Skin epidermis (tissue), 12 donors: ENCODE measurements at regions not wholly inside any gene's neighbourhood (a gene's known extent, or its start where the extent isn't known, plus 50 kb on each side); places are given as distances from the start of the nearest gene placed in this dataset.

Experiments used
- H3K27ac ChIP-seq, 21 experiments: fragments of 200-600 bp; sonication (generic) in 11 of 21; one replicate each; pipeline ENCODE4 v1.5.0; 2020; ENCODE audit warnings: mild to moderate bottlenecking in 3 of 21, inconsistent platforms in 2 of 21, moderate library complexity in 2 of 21
- H3K4me3 ChIP-seq, 7 experiments: fragments of 200-600 bp; sonication (generic) in 2 of 7; one replicate each; pipeline ENCODE4 v1.5.0; 2020; ENCODE audit warnings: inconsistent platforms in 2 of 7, mild to moderate bottlenecking in 2 of 7, moderate library complexity in 1 of 7

DNA sequence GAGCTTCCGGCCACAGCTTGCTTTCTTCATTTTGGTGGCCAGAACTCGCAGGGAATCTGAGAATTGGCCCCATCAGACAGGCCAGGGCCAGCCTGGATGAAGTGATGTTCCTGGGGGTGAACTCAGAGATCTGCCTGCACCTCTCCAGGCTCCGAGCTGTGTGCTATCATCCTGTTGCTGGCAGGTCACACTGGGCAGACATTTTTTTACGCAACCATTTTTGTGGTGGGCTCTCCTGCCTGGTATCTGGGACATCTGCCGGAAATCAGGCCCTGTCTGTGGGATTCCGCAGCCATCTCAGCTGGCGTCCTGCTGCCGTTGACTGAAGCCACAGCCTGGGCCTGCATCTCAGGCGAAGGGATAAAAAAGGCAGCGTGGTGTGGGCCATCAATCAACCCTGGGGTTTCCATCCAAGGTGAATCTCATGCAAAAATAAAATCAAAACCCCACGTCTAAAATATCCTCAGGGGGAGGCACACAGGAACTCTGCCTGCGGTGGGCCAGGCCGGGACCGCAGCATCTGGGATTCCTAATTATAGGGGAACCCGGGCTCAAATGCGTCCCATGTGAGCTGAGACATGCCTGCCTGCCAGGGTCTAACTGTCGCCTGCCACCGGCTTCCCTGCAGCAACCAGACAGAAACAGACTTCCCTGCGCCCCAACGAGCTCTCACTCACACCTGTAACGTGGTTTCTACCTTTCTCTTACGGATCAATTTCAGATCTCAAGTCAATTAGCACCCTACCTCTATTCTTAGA, 174.3 kb downstream of the SYK start:
- no peak overlapping the region for H3K4me3 ChIP-seq
- H3K27ac ChIP-seq, result peak overlapping the region in 1 of 21 experiments; percentile 60

DNA sequence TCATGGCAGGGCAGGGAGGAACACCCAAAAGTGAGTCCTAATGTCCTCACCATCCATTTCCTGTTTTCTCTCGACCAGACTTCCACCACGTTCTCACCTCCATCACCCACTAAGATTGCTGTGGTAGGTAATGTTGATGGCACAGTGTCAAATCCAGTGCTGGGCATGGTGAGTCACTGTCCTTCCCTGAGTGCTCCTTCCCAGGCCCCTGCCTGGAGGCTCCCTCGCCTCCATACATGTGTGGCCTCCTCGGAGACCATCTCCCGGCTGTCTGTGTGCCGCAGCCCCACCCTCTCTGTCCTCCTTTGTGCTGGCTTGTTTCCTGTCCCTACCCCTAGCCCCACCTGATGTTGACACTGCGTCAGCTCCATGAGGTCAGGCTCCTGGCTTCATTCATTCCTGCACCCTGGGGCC, 177.5 kb downstream of the SYK start:
- H3K27ac ChIP-seq, result peak overlapping the region in 1 of 21 experiments; percentile 52
- H3K4me3 ChIP-seq, result no peak overlapping the region

DNA sequence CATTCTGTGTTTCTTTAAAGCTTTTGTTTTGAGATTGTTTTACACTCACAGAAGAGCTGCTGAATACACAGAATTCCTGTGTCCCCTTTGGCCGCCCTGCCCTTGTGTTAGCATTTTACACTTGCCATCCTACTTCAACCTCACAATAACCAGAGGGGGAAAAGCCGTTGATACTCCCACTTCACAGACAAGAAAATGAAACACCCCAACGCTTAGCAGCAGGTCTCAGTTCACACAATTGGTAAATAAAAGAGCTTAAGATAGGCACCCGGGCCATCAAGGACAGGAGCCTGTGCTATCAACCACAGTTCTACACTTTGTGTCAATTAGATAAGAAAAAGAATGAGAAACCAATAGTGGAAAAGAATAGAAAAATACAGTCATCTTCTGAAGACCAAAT, 178.0 kb downstream of the SYK start:
- H3K4me3 ChIP-seq, result no peak overlapping the region
- H3K27ac ChIP-seq, result peak overlapping the region in 1 of 21 experiments; percentile 52

DNA sequence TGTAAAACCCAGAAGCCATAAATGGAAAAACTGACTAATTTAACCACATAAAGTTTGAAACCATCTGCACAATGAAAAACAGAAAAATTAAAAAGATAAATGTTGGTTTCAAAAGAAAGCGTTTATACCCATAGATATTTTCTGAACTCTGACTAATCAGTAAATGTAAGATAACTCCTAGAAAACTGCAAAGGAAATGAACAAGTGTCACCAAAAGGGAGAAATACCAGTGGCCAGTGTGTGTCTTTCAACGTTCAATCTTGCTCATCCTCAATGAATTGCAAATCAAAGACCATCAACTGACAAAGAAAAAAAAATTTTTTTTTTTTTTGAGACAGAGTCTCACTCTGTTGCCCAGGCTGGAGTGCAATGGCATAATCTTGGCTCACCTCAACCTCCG, 180.1 kb downstream of the SYK start:
- H3K27ac ChIP-seq, result no peak overlapping the region

DNA sequence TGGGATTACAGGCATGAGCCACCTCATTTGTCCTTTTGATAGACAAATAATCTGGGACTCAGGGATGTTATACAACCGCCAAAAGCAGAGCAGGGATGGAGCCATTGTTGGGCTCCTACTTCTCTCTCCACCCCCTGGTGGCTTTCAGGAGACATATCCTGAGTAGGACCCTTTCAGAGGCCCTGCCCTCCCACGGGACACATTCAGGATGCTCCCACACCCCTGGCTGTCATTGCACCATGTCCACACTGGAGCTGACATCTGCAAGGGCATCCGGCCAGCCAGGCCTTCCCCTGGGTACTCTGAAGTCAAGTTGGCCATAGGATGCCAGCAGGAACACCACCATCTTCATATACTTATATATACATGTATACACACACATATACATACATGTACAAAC, 181.8 kb downstream of the SYK start:
- Histone ChIP-seq H3K27ac (no peak overlapping the region), H3K4me3 (no peak overlapping the region)

More for the DNA sequence above, 180.1 kb downstream of the SYK start:
- H3K4me3 ChIP-seq, result no peak overlapping the region

DNA sequence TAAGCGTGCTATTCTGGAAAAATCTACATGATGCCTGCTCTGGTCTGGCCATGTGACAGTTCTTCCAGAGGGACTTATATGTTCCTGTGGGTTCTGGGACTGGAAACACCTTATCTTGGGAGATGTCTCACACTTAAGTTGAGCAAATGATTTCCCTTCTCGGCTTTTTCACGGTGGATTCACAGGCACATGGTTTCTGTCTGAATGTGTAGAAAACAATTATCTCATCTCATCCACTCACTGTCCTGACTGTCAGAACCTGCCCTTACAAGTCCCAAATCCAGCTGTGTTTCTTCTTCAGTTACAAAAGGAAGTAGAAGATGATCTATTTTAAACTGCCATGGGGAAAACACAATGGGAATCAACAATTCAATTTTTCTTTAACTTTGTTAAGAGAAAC, 184.0 kb downstream of the SYK start:
- no peak overlapping the region for H3K4me3 ChIP-seq
- peak overlapping the region in 7 of 21 experiments; percentile 25 to 49 (median 38) for H3K27ac ChIP-seq

DNA sequence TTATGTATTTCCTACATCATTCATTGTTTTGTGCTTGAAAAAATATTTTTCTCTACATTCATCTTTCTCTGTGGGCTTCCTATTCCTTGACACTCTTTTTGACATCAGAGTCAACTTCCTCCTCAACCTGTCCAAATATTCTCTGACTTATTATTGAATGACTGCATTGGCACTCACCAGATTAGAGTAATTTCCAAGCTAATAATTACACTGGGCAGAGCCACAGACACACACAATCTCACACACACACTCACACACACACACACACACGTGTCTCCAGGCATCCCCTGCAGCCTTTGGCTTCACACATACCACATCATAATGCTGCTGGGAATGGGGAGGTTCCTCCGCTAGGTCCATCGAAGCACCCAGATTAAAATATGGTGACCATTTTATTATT, 184.5 kb downstream of the SYK start:
- H3K27ac ChIP-seq, result peak overlapping the region in 4 of 21 experiments; percentile 14 to 42 (median 29)

DNA sequence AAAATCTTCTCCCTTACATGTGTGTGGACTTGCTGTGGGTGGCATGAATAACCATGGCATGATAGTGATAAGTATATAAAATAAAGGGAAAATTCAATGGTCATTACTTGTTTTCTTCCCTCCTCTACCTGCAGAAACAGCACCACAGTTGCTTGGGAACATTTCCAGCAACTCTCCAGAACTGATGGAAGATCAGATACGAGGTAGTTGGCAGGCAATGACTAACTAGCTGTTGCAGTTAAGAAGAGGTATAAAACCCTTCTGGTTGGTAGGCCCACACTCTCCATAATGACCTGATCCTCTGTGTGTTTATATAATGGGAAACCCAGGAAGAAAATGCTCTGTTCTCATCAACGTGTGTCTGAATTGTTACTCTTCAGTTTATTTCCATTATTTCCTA, 185.9 kb downstream of the SYK start:
- H3K4me3 ChIP-seq, result no peak overlapping the region

More for the DNA sequence above, 184.5 kb downstream of the SYK start:
- no peak overlapping the region for H3K4me3 ChIP-seq

DNA sequence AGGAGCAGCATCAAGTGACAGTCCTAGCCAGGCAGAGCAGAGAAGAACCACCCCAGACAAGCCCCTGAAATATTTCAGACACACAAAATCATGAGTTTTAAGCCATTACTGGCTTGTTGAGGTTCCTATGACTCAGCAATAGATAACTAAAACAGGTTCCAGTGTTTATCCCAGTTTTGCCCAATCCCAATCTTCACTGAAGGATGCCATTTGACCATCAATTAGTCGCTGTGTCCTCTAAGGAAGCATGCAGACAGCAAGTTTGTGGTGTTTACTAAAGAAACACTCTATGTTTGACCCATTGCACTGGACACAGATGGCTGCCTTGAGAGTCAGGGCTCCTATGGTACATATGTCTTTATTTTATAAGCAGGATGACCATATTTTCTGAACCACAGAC, 186.7 kb downstream of the SYK start:
- H3K4me3 ChIP-seq, result no peak overlapping the region
- H3K27ac ChIP-seq, result peak overlapping the region in 1 of 21 experiments; percentile 20

More for the DNA sequence above, 185.9 kb downstream of the SYK start:
- no peak overlapping the region for H3K27ac ChIP-seq

DNA sequence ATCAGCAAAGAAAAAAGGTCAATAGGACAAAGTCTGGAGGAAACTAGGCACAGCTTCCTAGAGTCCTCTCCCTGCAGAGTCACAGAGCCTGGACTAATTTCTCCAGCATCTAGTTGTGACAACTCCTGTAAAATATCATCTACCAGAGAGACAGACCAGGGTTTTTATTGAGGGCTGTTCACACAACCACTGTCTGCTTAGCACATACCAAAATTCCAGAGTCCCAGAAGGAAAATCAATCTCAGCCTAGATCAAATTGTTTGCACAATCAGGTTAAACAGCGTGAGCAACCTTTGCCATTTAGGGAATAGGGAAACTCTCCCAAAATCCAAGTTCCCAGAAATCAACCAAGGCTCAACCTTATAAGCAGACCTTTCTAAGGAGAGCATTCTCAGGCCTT, 190.3 kb downstream of the SYK start:
- peak overlapping the region in 8 of 21 experiments; percentile 7 to 83 (median 22) for H3K27ac ChIP-seq
- no peak overlapping the region for H3K4me3 ChIP-seq

DNA sequence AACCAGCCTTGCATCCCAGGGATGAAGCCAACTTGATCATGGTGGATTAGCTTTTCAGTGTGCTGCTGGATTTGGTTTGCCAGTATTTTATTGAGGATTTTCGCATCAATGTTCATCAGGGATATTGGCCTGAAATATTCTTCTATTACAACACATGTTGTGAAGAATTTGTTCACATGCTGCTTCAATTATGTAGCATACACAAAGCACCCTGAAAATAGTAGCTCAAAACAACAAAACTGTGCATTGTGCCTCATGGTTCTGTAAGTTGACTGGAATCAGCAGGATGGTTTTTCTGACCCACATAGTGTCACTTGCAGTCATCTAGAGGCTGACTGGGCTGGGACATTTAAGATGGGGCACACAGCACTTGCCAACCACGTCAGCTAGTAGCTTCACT, 193.9 kb downstream of the SYK start:
- Histone ChIP-seq H3K4me3 (no peak overlapping the region), H3K27ac (no peak overlapping the region)

DNA sequence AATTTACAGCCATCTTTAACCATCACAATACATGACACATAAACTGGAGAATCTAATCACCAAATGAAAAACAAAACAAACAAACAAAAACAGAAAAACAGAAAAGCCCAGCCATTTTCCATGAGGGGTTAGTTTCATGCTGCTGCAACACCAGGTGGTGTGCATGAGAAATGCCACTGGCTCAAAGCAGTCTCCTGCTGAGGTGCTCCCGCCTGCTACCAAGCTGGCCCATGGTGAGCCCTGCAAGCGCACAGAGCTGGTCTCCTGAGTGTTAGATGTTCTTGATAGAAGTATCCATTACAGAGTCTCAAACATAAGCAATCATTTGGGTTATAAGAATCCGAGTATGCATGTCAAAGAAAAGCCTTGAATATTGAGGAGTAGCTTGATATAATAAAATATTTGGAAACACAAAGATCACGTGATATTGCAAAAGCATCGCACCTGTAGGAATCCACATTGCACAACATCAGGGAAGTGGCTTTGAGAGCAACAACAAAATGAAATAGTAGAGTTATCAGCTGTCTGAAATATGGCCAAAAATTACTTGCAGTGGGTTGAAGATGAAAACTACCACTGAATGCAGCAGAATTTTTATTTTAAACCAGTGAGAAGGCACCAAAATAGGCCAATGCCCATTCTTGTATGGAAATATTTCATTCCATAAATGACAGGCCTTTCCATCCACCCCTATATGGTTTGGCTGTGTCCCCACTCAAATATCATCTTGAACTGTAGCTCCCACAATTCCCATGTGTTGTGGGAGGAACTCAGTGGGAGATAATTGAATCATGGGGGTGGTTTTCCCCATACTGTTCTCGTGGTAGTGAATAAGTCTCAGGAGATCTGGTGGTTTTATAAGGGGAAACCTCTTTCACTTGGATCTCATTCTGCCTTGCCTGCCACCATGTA, 194.8 kb downstream of the SYK start:
- H3K27ac ChIP-seq, result no peak overlapping the region
- no peak overlapping the region for H3K4me3 ChIP-seq

DNA sequence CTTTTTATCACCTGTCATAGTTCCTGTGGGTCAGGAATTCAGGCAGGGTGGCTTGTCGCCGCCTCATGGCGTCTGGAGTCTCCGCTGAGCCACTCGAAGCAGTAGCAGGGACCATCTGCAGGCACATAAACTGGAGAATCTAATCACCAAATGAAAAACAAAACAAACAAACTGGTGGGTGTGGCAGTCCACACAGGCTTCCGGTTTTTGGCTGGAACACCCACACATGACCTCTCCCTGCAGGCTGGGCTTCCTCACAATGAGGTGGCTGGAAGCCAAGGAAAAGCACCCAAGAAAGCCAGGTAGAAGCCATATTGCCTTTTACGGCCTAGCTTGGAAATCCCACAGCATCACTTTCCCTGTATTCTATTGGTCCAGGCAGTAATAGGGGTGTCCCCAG, 197.0 kb downstream of the SYK start:
- Histone ChIP-seq H3K4me3 (peak overlapping the region in 1 of 7 experiments; percentile 5), H3K27ac (peak overlapping the region in 5 of 21 experiments; percentile 4 to 80 (median 35))

DNA sequence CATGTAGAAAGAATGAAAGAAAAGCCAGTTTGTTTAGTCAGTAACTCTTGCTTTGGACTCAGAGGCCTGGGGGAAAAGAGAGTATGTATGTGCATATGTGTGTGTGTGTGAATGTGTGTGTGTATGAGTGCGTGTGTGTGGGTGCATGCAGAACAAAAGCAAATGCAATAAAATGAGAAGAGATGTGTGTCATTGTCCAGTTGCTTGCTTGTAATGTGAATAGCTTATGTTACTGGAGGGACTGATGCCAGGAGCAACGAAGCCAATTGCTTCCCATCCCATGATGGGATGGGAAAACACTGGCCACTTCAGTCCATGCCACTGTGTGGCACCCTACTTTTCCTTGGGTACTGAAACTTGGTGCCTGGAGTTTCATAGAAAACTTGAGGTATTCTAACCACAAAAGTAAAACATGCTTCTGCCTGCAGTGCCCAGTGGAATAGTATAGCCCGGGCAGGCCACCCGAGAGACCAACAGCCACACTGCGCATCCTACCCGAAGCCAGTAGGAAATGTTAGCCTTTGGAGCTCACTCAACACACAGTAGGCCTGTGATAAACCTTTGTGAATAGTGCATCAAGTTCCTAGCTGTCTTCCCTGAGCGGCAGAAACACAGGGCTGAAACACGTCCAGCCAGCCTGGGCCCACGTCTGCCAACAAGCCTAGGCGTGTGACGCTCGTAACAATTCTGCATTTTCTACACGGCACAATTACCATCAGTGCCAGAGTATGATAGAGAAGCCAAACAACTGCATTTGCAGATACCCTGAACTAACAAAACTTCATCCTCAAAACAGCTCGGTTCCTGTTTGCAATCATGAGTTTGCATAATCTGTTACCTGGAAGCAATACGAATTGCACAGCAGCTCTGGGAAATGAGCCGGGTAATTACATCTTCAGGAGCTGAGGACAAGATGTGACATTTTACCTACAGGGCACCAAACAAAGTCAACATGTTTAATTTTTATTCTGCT, 198.1 kb downstream of the SYK start:
- Histone ChIP-seq H3K27ac (peak overlapping the region in 15 of 21 experiments; percentile 13 to 80 (median 43)), H3K4me3 (no peak overlapping the region)

DNA sequence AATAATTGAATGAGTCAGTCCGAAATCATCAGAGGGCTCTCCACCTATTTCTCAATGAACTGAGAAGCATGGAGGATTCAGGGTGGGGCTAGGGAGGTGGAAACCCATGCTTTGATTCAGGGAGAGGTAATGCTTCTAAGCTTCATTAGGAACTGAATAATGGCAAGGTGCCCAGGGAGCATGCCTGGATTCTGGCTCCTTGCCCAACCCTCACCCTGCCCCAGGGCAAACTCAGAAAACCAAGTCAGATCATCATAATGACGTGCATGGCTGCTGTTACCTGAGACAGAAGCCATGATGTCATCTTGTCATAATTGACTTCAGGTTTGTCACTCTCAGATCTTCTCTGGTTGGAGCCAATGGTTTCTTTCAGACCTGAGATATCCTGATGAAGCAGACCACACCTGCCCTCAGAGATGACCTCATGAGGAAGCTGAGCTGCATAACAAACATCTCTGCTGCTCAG, 199.6 kb downstream of the SYK start:
- peak overlapping the region in 5 of 21 experiments; percentile 14 to 80 (median 48) for H3K27ac ChIP-seq

DNA sequence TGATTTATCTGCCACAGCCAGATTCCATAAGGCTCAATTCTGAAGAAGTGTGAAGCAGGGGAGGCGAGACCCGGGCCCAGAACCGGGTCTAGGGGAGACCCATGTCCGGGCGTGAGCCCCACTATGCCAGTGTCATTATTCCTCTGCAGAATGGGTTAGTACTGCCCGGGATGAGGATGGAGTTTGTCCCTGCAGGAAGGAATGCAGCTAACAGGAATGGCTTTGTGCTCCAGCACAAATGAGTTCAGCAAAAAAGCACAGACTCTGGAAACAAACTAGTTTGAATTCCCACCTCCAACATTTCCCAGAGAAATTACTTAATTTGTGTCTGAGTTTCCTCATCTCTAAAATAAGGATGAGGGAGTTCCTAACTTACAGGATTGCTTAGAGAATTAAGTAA, 202.9 kb downstream of the SYK start:
- H3K27ac ChIP-seq, result no peak overlapping the region
- H3K4me3 ChIP-seq, result no peak overlapping the region

More for the DNA sequence above, 199.6 kb downstream of the SYK start:
- no peak overlapping the region for H3K4me3 ChIP-seq

DNA sequence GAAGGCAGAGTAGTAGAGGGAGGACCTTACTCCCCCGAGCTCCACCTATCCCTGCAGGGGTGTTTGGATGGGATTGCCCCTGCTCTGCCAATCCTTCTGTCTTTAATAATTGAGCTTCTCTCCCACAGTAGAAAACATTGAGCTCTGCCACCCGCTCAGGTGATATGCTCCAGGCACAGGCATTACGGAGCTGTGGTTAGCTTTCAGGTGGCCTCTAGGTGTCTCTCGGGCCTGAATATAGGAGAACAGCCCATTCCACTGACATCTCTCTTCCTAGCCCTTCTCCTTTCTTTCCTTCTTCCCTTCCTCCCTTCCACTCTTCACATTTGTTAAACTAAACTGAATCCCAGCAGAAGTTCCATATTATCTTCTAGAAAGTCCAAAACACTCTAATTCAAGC, 203.4 kb downstream of the SYK start:
- H3K4me3 ChIP-seq, result no peak overlapping the region
- no peak overlapping the region for H3K27ac ChIP-seq

DNA sequence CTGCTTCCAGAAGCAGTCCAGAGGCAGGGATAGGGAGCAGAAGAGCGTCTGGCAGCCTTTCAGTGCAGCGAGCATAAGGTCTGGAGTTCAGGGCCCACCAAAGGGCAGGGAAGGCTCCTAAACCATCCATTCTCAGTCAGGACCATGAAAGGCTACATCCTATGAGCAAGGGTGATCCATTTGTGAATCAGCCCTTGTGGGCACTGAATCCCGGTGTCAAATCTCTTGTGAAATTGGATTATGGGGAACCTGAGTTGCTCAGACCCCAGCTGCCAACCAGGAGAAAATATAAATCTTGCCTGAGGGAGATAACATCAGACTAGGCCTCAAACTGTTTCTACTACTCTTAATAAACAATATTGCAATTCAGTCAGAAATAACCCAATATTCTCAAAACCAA, 204.4 kb downstream of the SYK start:
- H3K27ac ChIP-seq, result no peak overlapping the region
- H3K4me3 ChIP-seq, result no peak overlapping the region

DNA sequence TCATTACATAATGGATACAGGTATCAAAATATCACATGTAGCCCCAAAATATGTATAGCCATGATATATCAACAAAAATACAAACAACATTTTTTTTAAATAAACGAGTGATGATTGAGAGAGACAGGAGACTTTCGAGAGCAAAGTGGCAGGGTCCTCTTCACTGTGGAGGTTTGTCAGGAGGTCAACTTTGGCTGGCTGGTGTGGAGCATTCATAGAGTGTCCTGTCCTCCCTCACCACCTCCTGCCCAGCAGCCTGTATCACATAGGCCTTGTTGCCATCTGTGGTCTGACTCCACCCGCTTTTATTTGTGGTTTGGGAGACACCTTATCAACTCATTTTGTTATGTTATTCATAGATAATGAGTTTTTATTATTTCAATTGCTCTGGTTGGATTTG, 206.9 kb downstream of the SYK start:
- Histone ChIP-seq H3K4me3 (no peak overlapping the region), H3K27ac (no peak overlapping the region)
